ENCODE measurements at regions not wholly inside any gene's neighbourhood (a gene's known extent, or its start where the extent isn't known, plus 50 kb on each side); places are given as distances from the start of the nearest gene placed in this dataset.

DNA sequence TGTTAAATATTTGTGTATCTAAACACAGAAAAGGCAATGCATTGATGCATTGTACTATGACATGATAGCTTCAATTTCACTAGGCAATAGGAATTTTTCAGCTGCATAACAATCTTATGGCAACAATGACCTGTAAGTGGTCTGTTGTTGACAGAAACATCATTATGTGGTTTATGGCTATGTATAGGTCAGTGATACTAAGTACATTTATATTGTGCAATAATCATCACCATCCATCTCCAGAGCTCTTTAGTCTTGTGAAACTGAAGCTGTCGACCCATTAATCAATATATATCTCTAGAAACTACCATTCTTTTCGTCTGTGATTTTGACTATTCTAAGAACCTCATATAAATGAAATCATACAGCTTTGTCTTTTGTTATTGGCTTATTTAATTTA lies 200.1 kb upstream of the ZNF717 start:
- DNase-seq (ENCODE audit: low read depth in 4 of 4, low spot score in 3 of 4): no peak

DNA sequence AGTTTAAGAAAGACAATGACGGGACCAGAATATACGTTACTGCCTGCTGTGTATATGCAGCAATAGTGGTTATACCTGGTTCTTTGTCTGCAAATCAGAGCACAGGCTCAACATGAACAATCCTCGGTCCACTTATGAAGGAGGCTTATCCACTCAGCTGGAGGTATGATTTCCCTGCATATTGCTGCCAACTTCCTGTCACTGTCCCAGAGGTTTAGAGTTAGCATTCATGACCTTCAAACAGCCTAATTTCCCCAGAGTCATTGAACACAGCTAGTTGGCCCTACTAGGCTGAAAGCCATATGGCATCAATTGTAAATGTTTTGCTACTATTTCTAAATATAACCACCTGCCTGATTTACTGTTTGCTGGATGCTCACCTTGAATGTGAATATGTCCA lies 224.9 kb upstream of the ZNF717 start:
- DNase-seq (ENCODE audit: low read depth in 4 of 4, low spot score in 3 of 4): no peak

DNA sequence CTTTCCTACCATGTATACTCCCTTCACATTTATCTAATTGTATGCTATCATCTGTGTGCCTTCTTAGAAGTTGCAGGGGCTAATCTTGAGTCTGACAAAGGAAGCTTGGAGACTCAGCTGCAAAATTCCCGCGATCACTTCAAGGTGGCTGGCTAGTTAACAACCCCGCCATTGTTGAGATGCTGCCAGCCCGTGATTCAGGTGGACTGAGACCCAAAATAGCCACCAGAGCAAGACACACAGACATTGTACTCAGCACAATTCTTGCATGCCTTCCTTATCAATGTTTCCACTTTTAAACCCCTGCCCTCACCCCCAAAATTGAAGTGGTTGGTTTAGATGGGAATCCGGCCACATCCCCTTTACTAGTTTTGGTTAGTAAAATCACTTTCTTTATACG lies 225.8 kb upstream of the ZNF717 start:
- no peak for DNase-seq (ENCODE audit: low read depth in 4 of 4, low spot score in 3 of 4)

DNA sequence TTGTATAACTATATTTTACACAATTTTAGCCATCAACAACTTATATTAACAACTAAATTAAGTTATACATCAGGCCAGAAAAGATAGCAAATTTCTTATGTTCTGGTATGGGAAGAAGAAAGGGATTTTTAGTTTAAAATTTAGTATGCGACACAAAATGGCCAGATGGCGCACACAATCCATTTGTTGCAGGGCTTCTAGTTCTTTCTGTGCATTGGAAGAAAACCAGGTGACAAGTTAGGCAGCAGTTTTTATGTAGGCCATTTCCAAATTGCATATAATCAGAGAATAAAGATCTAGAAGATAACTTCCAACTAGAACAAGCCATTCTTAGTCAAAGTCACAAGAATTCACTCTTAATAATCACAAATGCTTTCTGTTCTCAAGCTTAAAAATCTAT lies 230.1 kb upstream of the ZNF717 start:
- DNase-seq (ENCODE audit: low read depth in 4 of 4, low spot score in 3 of 4): no peak

DNA sequence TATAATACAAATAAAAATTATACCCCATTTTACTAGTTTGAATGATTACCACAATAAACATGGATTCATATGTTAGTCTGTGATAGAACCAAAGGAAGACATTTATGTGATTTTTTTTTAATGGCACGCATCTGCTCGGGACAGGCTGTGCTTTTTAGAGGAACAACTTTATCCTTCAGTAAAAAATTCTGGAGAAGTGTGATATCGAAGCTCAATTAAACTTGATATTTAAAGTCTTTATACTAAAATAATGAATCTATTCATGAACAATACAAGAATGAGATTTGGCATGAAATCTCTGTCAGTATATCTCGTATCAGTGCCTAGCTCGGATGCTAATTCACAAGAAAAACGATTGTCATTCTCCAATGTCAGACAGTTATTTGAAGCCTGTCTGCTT lies 230.8 kb upstream of the ZNF717 start:
- no peak for DNase-seq (ENCODE audit: low read depth in 4 of 4, low spot score in 3 of 4)

DNA sequence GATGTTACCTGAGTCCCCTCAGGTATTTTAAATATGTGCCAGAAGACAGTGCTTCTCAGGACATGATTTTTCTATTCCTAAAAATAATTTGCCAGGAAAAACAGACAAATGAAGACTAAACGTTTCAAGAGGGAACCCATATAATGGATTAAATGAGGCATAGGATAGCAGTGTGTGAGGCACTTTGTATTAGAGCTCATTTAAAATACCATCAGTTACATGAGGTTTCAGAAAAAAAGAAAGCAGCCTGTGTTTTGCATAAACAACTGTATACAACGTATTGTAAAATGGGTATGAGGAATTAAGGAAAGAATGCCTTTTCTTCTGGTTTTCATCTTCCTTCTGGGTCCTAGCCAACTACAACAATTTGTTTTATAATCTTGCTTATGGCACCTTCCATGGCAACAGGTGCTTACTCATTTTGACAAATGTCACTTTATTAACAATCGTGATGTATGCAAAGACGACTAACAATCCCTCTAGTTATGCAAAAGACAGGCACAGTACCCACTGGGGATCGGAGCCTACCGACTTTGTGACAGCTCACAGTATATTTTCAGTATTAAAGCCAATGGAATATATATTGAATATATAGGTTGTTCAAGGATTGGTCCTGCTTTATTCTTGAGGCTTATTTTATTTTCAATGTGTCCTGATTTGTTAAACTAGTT lies 231.6 kb upstream of the ZNF717 start:
- no peak for DNase-seq (ENCODE audit: low read depth in 4 of 4, low spot score in 3 of 4)

DNA sequence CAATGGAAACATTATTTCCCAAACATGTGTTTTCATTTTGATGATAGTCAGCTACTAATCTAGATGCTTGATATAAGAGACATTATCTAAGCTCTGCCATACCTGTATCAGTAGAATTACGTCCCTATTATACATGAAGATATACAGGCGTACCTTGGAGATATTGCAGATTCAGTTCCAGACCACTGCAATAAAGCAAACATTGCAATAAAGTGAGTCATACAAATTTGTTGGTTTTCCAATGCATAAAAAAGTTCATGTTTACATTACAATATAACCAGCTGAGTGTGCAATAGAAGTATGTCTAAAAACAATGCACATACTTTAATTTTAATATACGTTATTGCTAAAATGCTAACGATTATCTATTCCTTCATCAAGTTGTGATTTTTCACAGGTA lies 236.0 kb upstream of the ZNF717 start:
- DNase-seq (ENCODE audit: low read depth in 4 of 4, low spot score in 3 of 4): no peak

DNA sequence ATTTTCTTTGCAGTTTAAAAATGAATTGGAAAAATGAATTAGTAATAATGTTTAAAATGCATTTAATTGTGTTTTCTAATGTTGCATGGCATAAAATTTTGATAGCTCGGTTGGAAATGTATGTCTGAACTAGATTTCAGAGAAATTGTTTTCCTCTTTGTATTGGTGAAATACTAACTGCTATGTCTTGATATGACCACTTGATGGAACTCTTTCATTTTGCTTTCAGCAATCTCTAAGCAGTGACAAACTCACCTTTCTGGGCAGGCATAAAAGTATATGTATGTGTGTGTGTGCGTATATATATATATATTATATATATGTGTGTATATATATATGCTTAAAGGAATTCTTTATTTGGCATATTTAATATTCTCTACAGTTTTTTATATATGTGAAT lies 239.3 kb upstream of the ZNF717 start:
- DNase-seq (ENCODE audit: low read depth in 4 of 4, low spot score in 3 of 4): no peak

DNA sequence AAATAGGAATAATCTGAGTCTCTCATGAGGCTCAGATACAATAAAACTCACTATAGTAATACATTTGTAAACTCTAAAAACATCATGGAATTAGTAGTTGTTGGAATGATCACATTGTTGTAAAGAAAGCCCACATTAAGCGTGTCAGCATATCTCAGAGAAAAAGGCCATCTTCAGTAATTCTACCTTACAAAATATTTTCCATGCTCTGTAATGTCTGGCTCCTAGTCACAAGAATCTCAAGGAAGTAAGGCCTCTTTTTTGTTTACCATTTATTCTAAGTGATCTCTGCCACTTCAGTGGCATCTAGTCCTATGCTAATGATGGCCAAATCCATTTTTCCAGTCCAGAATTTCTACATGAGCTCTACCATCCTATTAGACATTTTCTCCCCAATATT lies 240.2 kb upstream of the ZNF717 start:
- no peak for DNase-seq (ENCODE audit: low read depth in 4 of 4, low spot score in 3 of 4)

DNA sequence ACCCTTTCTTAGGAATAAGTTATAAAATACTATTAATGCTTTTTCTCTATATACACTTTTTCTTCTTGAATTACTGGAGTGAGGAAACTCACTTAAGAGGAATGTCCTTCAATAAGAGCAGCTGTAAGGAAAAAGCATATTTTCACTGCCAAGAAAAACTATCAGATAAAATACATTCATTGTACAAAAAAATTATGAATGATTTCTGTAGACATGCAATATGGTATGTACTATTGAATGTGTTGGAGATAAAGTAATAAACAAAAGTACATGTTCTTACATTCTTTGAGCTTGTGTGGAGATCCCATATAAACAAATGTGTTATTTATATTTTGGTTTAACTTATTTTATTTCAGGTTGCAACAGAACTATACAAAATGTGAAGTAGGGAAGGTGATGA lies 241.0 kb upstream of the ZNF717 start:
- no peak for DNase-seq (ENCODE audit: low read depth in 4 of 4, low spot score in 3 of 4)

DNA sequence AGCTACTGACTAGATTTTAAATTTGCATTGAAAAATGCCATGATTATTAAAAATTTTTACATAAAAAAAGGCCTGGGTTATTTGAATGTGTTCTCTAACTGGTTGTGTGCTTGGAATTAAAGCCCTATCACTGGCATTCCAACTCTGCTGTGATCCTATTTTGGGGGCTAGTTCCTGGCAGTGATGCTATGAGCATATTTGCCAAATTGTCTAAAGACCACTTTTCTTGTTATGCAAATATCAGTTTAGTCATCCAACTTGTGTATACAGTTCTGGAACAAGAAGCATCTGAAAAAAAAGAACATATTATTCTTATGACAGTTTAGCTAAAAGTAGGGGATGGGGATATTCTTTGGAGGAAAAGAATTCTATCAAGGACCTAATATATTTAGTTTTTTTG lies 243.4 kb upstream of the ZNF717 start:
- no peak for DNase-seq (ENCODE audit: low read depth in 4 of 4, low spot score in 3 of 4)

DNA sequence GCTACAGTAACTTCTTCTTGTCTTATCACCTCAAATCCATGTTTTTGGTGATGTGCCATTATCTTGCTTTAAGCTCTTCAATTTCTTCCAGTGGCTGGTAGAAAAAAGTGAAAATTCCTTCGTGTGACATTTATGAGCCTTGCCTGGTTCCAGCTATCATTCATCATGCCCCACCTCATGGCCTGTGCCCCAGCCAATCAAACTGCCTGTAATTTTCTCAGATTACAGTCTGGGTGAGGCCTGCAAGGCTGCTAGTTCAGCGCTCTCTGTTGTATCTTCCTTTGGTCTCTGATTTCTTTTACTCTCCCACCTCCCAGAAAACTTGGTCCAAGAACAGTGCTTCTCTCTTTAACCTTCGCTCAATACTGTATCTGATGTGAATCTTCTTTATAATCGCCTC lies 249.3 kb upstream of the ZNF717 start:
- DNase-seq (ENCODE audit: low read depth in 4 of 4, low spot score in 3 of 4): no peak

DNA sequence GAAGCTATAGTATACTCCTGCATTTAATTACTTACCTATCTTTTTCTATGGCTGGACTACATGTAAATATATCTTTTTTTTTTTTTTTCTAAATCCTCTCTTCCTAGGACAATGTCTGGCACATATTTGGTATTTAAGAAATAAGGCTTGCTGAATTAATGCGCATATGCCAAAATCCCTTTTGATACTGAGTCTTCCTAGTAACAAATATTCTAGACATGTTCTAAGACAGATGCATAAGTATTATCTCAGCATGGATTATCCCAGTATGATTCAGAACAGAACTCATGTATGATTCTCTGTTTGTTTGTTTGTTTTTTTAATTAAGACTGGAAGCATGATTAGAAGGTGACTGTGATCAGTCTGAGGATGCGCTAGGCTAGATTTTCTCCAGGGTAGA lies 249.8 kb upstream of the ZNF717 start:
- no peak for DNase-seq (ENCODE audit: low read depth in 4 of 4, low spot score in 3 of 4)

DNA sequence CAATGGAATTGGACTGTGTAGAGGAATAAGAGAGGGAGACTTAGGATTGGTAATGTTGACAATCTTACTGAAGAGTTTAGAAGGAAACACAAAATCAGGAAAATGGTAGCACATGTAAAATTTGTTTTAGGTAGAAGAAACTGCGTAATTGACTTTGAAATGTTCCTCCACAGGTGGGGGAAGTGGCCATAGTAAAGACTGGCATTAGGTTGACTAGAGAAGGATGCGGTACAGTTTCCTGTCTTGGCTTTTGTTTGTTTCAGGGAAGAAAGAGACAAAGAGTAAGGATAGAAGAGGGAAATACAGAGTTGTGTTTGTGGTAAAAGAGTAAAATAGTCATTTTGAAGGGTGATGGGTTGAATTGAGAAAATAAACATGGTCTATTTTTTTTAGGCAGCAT lies 253.6 kb upstream of the ZNF717 start:
- no peak for DNase-seq (ENCODE audit: low read depth in 4 of 4, low spot score in 3 of 4)

DNA sequence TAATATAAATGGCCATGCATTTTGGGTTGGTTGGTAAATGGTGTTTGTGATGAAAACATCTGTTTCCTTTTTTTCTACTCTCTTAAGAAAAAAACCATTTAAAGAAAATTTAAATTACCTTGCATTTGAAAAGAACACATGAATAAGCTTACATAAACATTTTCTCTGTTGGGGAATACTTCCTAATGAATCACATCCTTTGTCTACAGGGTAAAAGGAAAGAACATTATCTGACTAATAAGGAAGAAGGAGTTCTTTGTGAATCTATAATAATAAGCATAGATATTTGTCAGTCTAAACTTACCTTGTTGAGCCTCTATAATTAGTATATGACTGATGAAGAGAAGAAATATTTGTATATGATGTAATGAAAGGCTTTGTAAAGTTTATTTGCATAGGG lies 254.1 kb upstream of the ZNF717 start:
- DNase-seq (ENCODE audit: low read depth in 4 of 4, low spot score in 3 of 4): no peak

DNA sequence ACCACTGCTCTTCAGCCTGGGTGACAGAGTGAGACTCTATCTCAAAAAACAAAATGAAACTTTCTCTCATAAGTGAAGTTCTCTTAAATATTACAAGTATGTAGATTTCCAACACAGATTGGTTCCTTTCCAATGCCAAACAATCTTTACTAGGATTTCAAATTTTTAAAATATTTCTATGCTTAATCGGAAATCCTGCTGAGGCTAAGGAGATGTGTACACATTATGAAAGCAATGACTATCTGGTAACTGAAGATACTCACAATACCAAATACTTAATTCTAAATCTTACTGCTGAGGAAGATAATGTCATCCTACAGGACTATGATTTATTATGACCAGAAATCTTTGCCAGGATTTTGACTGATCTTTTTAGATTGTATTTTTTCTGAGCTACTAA lies 255.6 kb upstream of the ZNF717 start:
- no peak for DNase-seq (ENCODE audit: low read depth in 4 of 4, low spot score in 3 of 4)

DNA sequence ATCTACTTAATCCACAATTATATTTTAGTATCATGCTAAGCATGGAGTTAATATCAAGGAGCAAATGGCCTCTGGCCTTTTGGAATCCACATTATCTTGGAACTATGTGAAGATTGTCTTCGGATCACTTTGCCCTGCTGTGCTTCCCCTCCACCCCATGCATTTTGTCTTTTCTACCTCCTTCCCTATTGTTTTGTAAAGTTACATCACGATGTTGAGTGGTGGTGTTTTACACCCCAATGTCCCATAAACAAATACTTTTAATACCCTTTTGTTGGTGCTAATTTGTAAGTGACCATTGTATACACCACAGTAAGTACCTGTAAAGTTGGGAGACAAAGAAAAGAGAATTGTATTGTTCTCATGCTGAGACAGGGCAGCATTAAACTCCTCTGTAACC lies 258.4 kb upstream of the ZNF717 start:
- DNase-seq (ENCODE audit: low read depth in 4 of 4, low spot score in 3 of 4): no peak

DNA sequence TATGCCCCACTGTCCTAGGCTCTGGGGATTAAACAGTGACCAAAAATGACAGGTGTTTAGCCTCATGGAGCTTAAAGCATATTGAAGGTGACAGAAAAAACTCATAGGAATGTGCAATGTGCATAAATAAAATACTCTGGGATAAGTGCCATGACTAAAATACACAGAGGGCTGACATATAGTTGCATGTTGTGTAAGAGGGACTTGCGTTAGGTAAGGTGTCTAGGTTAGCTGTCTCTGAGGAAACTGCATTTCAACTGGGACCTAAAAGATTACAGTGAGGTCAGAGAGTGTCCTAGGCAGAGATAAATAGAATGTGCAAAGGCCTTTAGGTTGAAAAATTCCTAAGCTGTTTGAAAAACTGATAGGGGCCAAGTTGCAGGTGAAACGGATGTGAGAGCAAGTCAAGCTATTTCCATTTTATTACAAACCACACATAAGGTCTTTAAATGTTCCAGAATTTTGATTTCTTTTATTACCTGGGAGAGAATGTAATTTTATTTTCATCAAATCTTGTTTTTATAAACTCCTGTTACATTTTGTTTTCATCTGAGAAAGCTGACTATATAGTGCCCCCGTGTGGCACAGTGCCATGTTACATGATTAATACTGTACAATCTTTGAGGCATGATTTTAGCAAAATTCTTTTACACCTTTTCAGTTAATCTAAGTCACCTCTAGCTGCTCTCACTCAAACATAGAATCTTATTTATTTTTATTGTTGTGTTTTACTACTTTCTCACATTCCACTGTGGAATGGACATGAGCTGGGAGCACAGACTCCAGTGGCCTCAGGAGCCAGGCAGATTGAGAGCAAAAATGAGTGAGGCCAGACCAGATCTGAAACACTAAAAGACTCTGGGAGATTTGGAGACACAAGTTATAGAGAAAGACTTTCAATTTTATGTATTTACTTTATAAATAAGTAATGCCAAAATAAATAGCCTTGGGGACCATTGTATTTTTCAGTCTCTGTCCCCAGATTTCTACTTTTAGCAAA lies 259.6 kb upstream of the ZNF717 start:
- peak in 3 of 4 donors; percentile 14 to 29 (median 26) for DNase-seq (ENCODE audit: low read depth in 4 of 4, low spot score in 3 of 4)

DNA sequence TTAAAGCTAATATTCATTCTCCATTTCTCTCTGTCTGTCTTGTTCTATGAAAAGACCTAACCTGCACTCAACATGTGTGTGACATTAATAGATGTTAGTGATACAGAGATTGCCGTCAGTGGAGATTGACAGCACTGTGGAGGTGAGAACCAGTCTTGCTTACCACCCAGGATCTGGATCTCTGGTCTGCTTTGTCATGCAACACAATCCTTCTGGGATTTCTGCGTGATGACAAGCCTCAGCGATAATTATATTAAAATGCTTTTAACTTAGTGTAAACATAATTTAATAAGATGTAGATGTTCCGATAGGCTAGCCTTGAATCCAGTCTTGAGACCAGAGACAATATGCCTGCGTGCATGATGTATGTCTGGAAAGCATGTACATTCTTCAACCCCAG lies 262.0 kb upstream of the ZNF717 start:
- no peak for DNase-seq (ENCODE audit: low read depth in 4 of 4, low spot score in 3 of 4)

DNA sequence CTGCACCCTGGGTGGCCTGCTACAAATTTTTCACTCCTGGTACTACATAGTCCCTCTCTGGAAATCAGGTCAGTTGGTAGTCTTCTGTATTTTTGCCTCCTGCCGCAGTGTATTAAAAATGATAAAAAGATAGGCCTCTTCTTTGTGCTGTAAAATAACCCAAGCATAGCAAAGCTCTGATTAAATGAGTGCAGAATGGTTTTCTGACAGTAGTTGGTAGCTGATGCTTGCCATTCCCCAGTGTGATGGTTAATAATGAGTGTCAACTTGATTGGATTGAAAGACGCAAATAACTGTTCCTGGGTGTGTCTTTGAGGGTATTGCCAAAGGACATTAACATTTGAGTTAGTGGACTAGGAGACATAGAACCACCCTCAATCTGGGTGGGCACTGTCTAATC lies 264.4 kb upstream of the ZNF717 start:
- no peak for DNase-seq (ENCODE audit: low read depth in 4 of 4, low spot score in 3 of 4)

DNA sequence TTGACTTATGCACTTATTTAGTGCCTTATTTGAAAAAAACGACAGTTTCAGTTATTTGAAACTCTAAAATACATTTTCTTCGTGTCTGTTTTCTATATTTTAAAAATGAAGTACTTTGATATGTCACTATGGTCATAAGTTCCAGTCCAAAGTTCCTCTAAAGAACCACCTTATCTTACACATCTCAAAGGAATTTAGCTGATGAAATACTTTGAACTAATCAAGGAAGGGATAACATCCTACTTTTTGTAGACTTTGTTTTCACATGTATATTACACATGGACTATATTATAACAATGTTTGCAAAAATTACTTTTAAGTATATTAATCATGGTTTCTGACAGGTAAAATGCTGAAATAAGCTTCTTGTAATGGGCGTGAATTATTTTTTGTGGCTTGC lies 265.8 kb upstream of the ZNF717 start:
- no peak for DNase-seq (ENCODE audit: low read depth in 4 of 4, low spot score in 3 of 4)

DNA sequence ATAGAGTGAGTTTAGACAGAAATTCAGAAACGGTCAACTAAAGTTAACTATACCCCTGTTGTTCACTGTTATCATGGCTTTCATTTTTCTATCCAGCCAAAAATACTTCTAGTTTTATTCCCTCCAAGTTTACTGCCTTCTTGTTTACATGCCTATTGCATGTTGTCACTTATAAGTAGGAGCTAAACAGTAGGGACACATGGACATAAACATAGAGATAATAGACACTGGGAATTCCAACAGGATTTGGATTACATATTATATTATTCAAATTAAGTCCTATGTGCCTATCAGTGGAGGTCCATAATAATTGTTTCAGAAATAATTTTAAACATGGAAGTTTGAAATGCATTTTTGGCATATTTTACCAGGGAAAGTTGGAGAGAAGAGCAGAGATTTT lies 269.1 kb upstream of the ZNF717 start:
- DNase-seq (ENCODE audit: low read depth in 4 of 4, low spot score in 3 of 4): no peak
